Mucosa of descending colon (tissue), 3 donors: ENCODE measurements at regions not wholly inside any gene's neighbourhood (a gene's known extent, or its start where the extent isn't known, plus 50 kb on each side); places are given as distances from the start of the nearest gene placed in this dataset.

Source experiments
- ATAC-seq: fragments of 200-7000 bp; cut with Tn5 transposase; one replicate; pipeline ENCODE4 v1.9.1; 2020; ENCODE audit warnings: mild to moderate bottlenecking, moderate library complexity
- DNase-seq, 3 donors: peaks; one replicate each; pipeline ENCODE4 v3.0.0-alpha.2; 2020
- H3K36me3 ChIP-seq: fragments of 200-600 bp; one replicate; pipeline ENCODE4 v1.8.0; 2021; ENCODE audit warnings: low read depth, mild to moderate bottlenecking
- H3K4me1 ChIP-seq: fragments of 200-600 bp; one replicate; pipeline ENCODE4 v1.8.0; 2021; ENCODE audit warnings: low read depth, mild to moderate bottlenecking
- H3K4me3 ChIP-seq: fragments of 200-600 bp; one replicate; pipeline ENCODE4 v1.8.0; 2021; ENCODE audit warnings: mild to moderate bottlenecking
- H3K9me3 ChIP-seq: fragments of 200-600 bp; one replicate; pipeline ENCODE4 v1.8.0; 2021; ENCODE audit warnings: mild to moderate bottlenecking
- intact Hi-C, 2 donors: fragments of 100-400 bp; cut with DNase I in 1 of 2; cut with micrococcal nuclease in 1 of 2; formaldehyde crosslinking; loops; one replicate each; pipeline versions ENCODE4 v1.11.0 to v1.11.1; 2022; cut with DNase I, micrococcal nuclease
- TF ChIP-seq, protein P1 (sequence below): fragments of 200-600 bp; IDR thresholded peaks from one replicate; pipeline ENCODE4 v1.8.0; 2022; ENCODE audit warnings: antibody characterized with exemption, mild to moderate bottlenecking
- donor health status: DM: no; HTN: no; CAD: no; lungs with moderate emphysema.
- donor health status: DM: no; HTN: no; CAD: no.
- donor health status: DM: no; HTN: yes; CAD: no.

DNA sequence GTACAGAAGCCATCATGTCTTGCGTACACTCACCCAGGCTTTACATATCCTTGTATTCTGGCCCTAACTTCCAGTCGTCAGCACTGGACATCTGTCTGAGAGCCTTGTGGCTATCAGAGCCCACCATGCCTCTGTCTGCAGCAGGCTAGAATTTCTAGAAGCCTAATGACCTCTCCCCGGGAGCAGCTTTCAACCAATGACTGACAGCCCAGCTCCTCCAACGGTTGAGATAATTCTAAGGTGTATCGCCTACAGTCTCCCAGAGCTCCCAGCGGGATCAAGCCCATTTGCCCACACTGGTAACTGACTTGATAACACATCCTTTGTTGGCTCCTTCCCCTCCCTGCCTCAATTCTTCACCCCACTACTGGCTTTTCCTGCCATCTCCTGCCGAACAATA lies 562.8 kb downstream of the BCOR start:
- TF ChIP-seq, protein P1, sequence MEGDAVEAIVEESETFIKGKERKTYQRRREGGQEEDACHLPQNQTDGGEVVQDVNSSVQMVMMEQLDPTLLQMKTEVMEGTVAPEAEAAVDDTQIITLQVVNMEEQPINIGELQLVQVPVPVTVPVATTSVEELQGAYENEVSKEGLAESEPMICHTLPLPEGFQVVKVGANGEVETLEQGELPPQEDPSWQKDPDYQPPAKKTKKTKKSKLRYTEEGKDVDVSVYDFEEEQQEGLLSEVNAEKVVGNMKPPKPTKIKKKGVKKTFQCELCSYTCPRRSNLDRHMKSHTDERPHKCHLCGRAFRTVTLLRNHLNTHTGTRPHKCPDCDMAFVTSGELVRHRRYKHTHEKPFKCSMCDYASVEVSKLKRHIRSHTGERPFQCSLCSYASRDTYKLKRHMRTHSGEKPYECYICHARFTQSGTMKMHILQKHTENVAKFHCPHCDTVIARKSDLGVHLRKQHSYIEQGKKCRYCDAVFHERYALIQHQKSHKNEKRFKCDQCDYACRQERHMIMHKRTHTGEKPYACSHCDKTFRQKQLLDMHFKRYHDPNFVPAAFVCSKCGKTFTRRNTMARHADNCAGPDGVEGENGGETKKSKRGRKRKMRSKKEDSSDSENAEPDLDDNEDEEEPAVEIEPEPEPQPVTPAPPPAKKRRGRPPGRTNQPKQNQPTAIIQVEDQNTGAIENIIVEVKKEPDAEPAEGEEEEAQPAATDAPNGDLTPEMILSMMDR, result no peak
- Histone ChIP-seq H3K4me3 (no peak overlapping the region), H3K4me1 (no peaks in the 10 kb centered on the region), H3K9me3 (no peaks in the 10 kb centered on the region), H3K36me3 (no peaks in the 10 kb centered on the region)
- intact Hi-C loops, result no loop called here
- DNase-seq (no peak), ATAC-seq (no peak)

DNA sequence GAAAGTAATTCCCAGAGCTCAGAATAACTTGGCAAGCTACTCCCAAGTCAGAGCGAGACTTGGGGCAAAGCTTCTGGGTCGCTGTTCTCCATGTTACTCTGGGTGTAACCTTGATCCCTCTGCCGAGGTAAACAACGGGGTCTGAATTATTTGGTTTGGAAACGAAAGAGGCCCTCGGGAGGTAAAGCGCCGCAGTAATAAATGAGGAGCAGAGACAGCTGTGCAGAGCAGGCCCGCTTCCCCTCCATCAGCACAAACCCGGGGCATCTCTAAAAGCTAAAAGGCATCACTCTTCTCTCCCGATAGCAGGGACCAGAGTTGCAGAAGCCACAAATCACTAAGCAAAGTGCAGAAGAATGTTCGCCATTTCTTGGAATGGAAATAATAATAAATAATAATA lies 561.5 kb downstream of the BCOR start:
- ATAC-seq (no peak), DNase-seq (no peak)
- no peak overlapping the region for H3K4me3 ChIP-seq
- no peaks in the 10 kb centered on the region for H3K9me3 ChIP-seq
- TF ChIP-seq, protein P1, result no peak
- no peaks in the 10 kb centered on the region for H3K36me3 ChIP-seq
- intact Hi-C loops, result no loop called here
- H3K4me1 ChIP-seq, result no peaks in the 10 kb centered on the region

DNA sequence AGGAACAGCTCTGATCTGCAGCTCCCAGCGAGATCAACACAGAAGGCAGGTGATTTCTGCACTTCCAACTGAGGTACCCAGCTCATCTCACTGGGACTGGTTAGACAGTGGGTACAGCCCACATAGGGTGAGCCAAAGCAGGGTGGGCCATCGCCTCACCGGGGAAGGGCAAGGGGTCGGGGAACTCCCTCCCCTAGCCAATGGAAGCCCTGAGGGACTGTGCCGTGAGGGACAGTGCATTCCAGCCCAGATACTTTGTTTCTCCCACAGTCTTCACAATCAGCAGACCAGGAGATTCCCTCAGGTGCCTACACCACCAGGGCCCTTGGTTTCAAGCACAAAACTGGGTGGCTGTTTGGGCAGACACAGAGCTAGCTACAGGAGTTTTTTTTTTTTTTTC lies 555.9 kb downstream of the BCOR start:
- no peaks in the 10 kb centered on the region for H3K4me1 ChIP-seq
- TF ChIP-seq, protein P1, result no peak
- no peaks in the 10 kb centered on the region for H3K9me3 ChIP-seq
- intact Hi-C loops, result no loop called here
- no peaks in the 10 kb centered on the region for H3K36me3 ChIP-seq
- no peak for ATAC-seq
- DNase-seq, result no peak
- H3K4me3 ChIP-seq, result no peak overlapping the region

DNA sequence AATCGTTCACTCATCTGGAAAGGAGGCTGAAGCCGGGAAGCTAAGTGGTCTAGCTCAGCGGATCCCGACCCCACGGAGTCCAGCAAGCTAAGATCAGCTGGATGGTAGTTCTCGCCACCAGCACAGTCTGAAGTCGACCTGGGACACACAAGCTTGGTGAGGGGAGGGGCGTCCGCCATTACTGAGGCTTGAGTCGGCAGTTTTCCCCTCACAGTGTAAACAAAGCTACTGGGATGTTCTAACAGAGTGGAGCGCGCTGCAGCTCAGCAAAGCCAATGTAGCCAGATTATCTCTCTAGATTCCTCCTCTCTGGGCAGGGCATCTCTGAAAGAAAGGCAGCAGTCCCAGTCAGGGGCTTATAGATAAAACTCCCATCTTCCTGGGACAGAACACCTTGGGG lies 555.4 kb downstream of the BCOR start:
- no peaks in the 10 kb centered on the region for H3K4me1 ChIP-seq
- H3K36me3 ChIP-seq, result no peaks in the 10 kb centered on the region
- TF ChIP-seq, protein P1, result no peak
- no peak for ATAC-seq
- DNase-seq, result no peak
- intact Hi-C loops, result no loop called here
- no peaks in the 10 kb centered on the region for H3K9me3 ChIP-seq
- no peak overlapping the region for H3K4me3 ChIP-seq

DNA sequence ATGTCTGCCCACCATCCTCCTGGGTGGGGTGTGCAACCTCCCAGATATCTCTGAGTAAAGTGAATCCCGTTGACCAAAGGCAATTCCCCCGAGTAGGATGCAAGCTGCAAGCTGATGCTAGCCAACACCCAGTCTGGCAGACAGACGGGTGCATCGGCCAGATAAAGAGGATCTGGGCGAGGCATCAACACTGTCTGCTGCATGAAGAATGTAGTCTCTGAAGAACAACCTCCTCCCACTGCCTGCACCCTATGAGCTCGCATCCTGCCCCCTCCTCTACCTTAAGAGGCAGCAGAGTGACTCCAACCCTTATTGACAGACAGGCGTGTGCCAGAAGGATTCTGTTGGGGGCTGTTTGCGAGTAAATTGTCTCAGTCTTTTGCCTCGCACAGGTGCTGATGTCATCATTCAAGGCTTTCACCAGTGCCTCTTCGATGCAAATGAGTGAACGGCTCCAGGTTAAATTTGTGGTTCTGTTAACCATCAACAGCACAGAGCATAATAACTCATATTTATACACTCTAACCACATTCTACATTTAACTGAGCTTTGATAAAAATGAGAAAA lies 546.9 kb downstream of the BCOR start:
- Histone ChIP-seq H3K36me3 (no peaks in the 10 kb centered on the region), H3K4me3 (no peak overlapping the region), H3K4me1 (no peaks in the 10 kb centered on the region), H3K9me3 (no peaks in the 10 kb centered on the region)
- ATAC-seq (no peak), DNase-seq (no peak)
- intact Hi-C loops, result no loop called here
- TF ChIP-seq, protein P1, result no peak

DNA sequence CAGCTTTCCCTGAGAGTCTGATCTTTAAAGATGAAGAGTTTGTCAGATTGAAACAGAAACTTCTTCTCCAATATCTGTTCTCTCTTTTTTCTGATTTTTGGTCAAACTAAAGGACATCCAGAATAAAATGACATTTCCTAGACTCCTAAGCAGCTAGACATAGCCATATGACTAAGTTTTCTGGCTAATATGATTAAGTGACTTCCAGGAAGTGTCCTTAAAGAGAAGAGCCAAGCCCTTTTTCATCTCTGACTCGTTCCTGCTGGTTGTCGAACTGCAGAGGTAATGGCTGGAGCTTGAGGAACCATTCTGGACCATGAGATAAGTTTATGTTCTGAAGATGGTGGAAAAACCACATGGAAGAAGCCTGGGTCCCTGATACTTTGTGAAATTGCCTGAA lies 546.0 kb downstream of the BCOR start:
- H3K36me3 ChIP-seq, result no peaks in the 10 kb centered on the region
- no peaks in the 10 kb centered on the region for H3K4me1 ChIP-seq
- TF ChIP-seq, protein P1, result no peak
- no peak for ATAC-seq
- intact Hi-C loops, result no loop called here
- no peaks in the 10 kb centered on the region for H3K9me3 ChIP-seq
- no peak overlapping the region for H3K4me3 ChIP-seq
- no peak for DNase-seq
